MCF 10A (cell line): ENCODE measurements at regions not wholly inside any gene's neighbourhood (a gene's known extent, or its start where the extent isn't known, plus 50 kb on each side); places are given as distances from the start of the nearest gene placed in this dataset.
"Not testable (repeated sequence)": the region's sequence is repeated elsewhere in the genome, so short reads cannot be mapped to it uniquely, and the experiment has no call there.

Source experiments
- BruUV-seq: library from RNA; stranded (reverse); fragments of 400-500 nt; replicated peaks from 2 replicates; lab custom pipeline; 2021; lab: Mats Ljungman, UMichigan
- CTCF ChIA-PET: fragments of 300-600 bp; sonication (Branson Sonifier 250); formaldehyde crosslinking; extraction: SDS; loops from one replicate; lab custom pipeline; 2021; ENCODE audit warnings: antibody characterized with exemption, inconsistent platforms; lab: Yijun Ruan, JAX
- POLR2A ChIA-PET: fragments of 300-600, 350-650 bp; sonication (Branson Sonifier 250); formaldehyde crosslinking; extraction: SDS; loops from one replicate; lab custom pipeline; 2020; ENCODE audit warnings: antibody characterized with exemption, inconsistent platforms; lab: Yijun Ruan, JAX
- DNase-seq: peaks from one replicate; pipeline ENCODE4 v3.0.0-alpha.2; 2018; ENCODE audit not compliant: unreplicated experiment
- H3K27ac Mint-ChIP-seq: one replicate; pipeline ENCODE4 v1.8.0; 2022; ENCODE audit warnings: mild to moderate bottlenecking, low read depth, mixed read lengths; ENCODE audit not compliant: unreplicated experiment
- H3K27me3 Mint-ChIP-seq: one replicate; pipeline ENCODE4 v1.8.0; 2022; ENCODE audit warnings: mixed read lengths; ENCODE audit not compliant: insufficient read depth, unreplicated experiment
- H3K36me3 Mint-ChIP-seq: one replicate; pipeline ENCODE4 v1.8.0; 2022; ENCODE audit warnings: mild to moderate bottlenecking, moderate library complexity, mixed read lengths; ENCODE audit not compliant: insufficient read depth, unreplicated experiment
- H3K4me1 Mint-ChIP-seq: one replicate; pipeline ENCODE4 v1.8.0; 2022; ENCODE audit warnings: mixed read lengths; ENCODE audit not compliant: insufficient read depth, unreplicated experiment
- H3K4me3 Mint-ChIP-seq: one replicate; pipeline ENCODE4 v1.8.0; 2022; ENCODE audit warnings: mild to moderate bottlenecking, moderate library complexity, mixed read lengths; ENCODE audit not compliant: unreplicated experiment
- H3K9me3 Mint-ChIP-seq: one replicate; pipeline ENCODE4 v1.8.0; 2022; ENCODE audit warnings: mixed read lengths; ENCODE audit not compliant: unreplicated experiment
- CTCF ChIP-seq: fragments of 200-600 bp; IDR thresholded peaks from one replicate; pipeline ENCODE4 v1.8.0; 2022; ENCODE audit warnings: antibody characterized with exemption, mild to moderate bottlenecking; ENCODE audit not compliant: unreplicated experiment
- intact Hi-C: fragments of 100-400 bp; cut with micrococcal nuclease; formaldehyde crosslinking; loops from 2 replicates; pipeline ENCODE4 v1.14.1; 2022

DNA sequence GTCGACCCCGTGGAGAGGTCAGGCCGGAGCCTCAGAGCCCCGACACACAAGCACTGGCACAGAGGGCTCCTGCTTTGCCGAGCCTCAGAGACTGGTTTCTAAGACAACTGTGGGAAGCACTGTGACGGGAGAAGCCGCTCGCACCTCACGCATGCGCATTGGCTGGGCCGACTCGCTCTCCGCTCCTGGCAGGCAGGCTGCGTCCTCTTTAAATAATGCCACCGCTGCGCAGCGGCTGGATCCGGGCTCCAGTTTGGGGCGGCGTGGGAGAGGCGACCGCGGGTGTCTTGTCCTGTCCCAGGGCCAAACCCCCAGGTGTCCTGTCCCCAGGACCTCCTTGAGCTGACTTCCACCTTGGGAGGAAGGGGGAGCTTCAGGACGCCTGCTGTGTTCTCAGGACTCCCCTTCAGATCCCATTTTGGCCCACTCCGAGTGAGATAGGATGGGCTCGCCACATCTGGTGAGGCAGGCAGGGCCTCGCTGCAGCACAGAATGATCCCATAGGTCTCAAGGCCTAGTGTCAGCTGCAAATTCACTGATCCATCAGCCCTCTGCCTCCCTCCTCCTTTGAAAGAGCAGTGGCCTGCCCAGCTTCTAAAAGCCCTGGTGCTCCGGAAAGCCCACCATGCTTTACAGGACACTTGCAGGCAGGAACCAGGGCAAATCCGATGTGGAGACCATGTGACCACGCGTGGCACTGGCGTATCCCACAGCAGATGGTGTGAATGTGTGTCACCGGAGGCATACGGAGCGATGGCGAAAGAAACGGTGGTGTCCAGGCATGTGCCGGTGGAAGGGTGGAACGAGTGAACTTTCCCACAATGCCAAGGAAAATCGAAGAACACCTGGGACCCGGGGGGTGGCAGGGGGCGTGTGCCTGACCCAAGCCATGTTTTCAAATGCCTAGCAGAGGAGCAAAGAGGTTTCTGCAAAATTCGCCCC lies 169.3 kb upstream of the ZNF337 start:
- Mint-ChIP-seq H3K4me3 (peak overlapping the region; percentile 68), H3K4me1 (peaks cover 29% of the 10 kb centered on the region), H3K9me3 (no peaks in the 10 kb centered on the region), H3K27me3 (peaks cover 3% of the 10 kb centered on the region), H3K27ac (peak overlapping the region; percentile 37), H3K36me3 (peaks cover under 1% of the 10 kb centered on the region)
- no TSS peak for BruUV-seq
- POLR2A ChIA-PET = no interaction called here
- no peak for TF ChIP-seq CTCF
- CTCF ChIA-PET = interaction anchor here (0.6 to 0.7 kb wide), 2 partner anchors 16 to 115 kb away, joined by 3 read pairs; no protein-coding TSS in a partner anchor
- intact Hi-C loops = no loop called here
- peak; percentile 74 for DNase-seq

DNA sequence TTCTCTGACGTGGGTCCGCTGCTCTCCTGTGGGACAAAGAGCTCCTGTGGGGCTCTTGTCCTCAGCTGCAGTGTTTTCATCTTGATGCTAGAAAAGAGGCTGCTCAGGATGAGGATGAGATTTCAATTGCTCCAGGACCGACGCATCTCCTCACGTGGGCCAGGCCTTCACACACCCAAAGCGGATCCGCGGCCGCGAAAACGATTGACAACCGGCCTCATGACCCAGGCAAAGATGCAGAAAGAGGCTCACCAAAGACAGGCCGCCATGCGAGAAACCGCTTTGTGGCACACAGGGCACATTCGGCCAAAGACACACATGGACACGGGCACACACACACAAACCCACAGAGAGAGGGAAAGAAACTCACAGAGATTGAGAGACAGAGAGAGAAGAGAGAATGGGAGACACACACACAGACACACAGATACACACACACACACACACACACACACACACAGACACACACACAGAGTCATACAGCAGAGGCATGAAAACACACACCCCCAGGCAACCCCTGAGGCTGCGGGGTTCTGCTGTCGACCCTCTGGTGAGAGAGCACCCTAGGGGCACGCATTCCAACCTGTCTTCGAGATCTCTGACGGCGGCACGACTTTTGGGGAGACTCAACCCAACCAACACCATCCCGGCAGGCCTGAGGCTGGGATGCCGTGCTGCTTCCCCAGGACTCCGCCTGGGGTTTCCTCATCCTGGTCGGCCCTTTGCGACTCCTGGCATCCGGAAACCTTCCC lies 168.5 kb upstream of the ZNF337 start:
- POLR2A ChIA-PET, H3K36me3 Mint-ChIP-seq, BruUV-seq, DNase-seq, intact Hi-C loops, H3K9me3 Mint-ChIP-seq: not testable (repeated sequence)
- H3K4me3 Mint-ChIP-seq = peak overlapping the region; percentile 68
- peaks cover 10% of the 10 kb centered on the region for H3K27me3 Mint-ChIP-seq
- CTCF ChIA-PET = interaction anchor here (0.6 kb wide), 1 partner anchor 17 kb away, joined by 3 read pairs; no protein-coding TSS in a partner anchor
- H3K27ac Mint-ChIP-seq = peak overlapping the region; percentile 37
- H3K4me1 Mint-ChIP-seq = peaks cover 33% of the 10 kb centered on the region

DNA sequence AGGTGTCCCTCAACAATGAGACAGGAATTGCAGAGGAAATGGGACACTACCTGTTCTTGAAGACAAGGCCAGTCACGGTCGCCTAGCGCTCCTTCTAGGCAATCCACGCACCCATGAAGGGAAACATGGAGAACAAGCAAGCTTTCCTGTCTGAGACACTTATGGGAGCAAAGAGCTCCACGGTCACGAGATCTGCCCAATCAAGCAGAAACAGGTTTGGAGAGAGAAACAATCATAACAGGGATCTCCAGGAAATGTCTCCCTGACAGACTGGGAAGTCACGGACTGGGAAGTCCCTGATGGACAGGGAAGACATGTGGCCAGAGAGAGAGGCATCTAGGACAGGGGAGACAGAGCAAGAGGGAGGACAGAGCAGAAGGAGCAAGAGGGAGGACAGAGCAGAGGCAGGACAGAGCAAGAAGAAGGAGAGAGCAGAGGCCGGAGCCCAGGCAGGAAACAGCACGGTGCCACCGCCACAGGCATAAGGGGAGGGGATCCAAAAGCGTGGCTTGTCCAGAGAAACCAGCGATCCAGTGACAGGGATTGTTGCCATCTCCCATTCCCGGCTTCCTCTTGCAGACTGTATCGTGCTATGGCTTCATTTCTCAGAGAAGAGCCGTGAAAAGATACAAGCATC lies 167.8 kb upstream of the ZNF337 start:
- Mint-ChIP-seq H3K9me3 (peaks cover 2% of the 10 kb centered on the region), H3K27ac (no peak overlapping the region), H3K4me3 (peak overlapping the region; percentile 74), H3K27me3 (peaks cover 14% of the 10 kb centered on the region), H3K4me1 (peaks cover 27% of the 10 kb centered on the region), H3K36me3 (peaks cover 5% of the 10 kb centered on the region)
- CTCF ChIA-PET = no interaction called here
- no TSS peak for BruUV-seq
- DNase-seq = no peak
- POLR2A ChIA-PET = interaction anchor here (0.6 to 0.7 kb wide), 2 partner anchors 284 to 476 kb away, joined by 3 to 4 read pairs; no protein-coding TSS in a partner anchor
- TF ChIP-seq CTCF = no peak
- intact Hi-C loops = no loop called here

DNA sequence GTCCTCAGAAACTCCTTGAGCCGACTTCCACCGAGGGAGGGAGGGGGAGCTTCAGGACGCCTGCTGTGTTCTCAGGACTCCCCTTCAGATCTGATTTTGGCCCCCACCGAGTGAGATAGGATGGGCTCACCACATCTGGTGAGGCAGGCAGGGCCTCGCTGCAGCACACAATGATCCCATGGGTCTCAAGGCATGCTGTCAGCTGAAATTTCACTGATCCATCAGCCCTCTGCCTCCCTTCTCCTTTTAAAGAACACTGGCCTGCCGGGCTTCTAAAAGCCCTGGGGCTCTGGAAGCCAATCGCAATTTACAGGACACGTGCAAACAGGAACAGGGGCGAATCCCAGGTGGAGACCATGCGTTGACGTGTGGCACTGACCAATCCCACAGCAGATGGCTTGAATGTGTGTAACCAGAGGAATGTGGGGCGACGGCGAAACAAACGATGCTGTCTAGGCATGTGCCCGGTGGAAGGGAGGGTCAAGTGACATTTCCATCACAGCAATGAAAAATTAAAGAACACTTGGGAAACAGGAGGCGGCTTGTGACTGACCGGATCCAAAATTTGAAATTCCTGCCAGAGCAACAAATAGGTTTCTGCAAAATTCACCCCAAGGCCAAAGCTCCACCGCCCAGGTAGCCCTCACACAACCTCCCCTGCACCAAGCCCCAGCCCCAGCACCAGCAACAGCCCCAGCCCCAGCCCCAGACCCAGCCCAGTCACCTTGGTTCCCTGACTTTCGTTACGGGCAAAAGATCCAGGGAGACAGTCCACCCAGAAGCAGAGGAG lies 167.1 kb upstream of the ZNF337 start:
- ChIA-PET POLR2A (interaction anchor here (0.6 to 0.7 kb wide), 2 partner anchors 283 to 476 kb away, joined by 3 to 4 read pairs; no protein-coding TSS in a partner anchor), CTCF (interaction anchor here (0.9 kb wide), 1 partner anchor 12 kb away, joined by 3 read pairs; no protein-coding TSS in a partner anchor)
- H3K9me3 Mint-ChIP-seq = peaks cover 8% of the 10 kb centered on the region
- H3K4me3 Mint-ChIP-seq = peak overlapping the region; percentile 74
- TF ChIP-seq CTCF = no peak
- no peak for DNase-seq
- peaks cover 21% of the 10 kb centered on the region for H3K27me3 Mint-ChIP-seq
- peaks cover 27% of the 10 kb centered on the region for H3K4me1 Mint-ChIP-seq
- intact Hi-C loops = no loop called here
- no peak overlapping the region for H3K27ac Mint-ChIP-seq
- no TSS peak for BruUV-seq
- H3K36me3 Mint-ChIP-seq = peaks cover 5% of the 10 kb centered on the region

GRCh38 chr20:25862967-25863530 lies 166.4 kb upstream of the ZNF337 start:
- intact Hi-C loops = not testable (repeated sequence)
- peaks cover 27% of the 10 kb centered on the region for H3K4me1 Mint-ChIP-seq

More at GRCh38 chr20:25862967-25863530, 166.4 kb upstream of the ZNF337 start:
- Mint-ChIP-seq H3K4me3 (peak overlapping the region; percentile 74), H3K27me3 (peaks cover 21% of the 10 kb centered on the region)
- CTCF ChIA-PET = interaction anchor here (0.9 kb wide), 1 partner anchor 13 kb away, joined by 3 read pairs; no protein-coding TSS in a partner anchor
- POLR2A ChIA-PET, H3K36me3 Mint-ChIP-seq, H3K9me3 Mint-ChIP-seq, H3K27ac Mint-ChIP-seq, BruUV-seq: not testable (repeated sequence)
- DNase-seq = peak; percentile 83
